Adipocyte (in vitro differentiated cells): ENCODE measurements at regions not wholly inside any gene's neighbourhood (a gene's known extent, or its start where the extent isn't known, plus 50 kb on each side); places are given as distances from the start of the nearest gene placed in this dataset.

Experiments used
- DNase-seq: peaks from one replicate; pipeline ENCODE4 v3.0.0-alpha.2; 2015; ENCODE audit warnings: low read depth
- H3K27me3 ChIP-seq: replicated peaks from 2 replicates; pipeline ENCODE4 v1.7.0; 2013; ENCODE audit warnings: mild to moderate bottlenecking, low read length, moderate library complexity; ENCODE audit not compliant: control insufficient read depth, insufficient read depth
- H3K36me3 ChIP-seq: 2 replicates; pipeline ENCODE4 v1.7.0; 2013; ENCODE audit warnings: low read length, mild to moderate bottlenecking, moderate library complexity; ENCODE audit not compliant: control insufficient read depth, insufficient read depth, severe bottlenecking
- H3K4me1 ChIP-seq: 2 replicates; pipeline ENCODE4 v1.7.0; 2013; ENCODE audit warnings: mild to moderate bottlenecking, low read length, moderate library complexity; ENCODE audit not compliant: control insufficient read depth, insufficient read depth
- H3K4me3 ChIP-seq: 2 replicates; pipeline ENCODE4 v1.7.0; 2013; ENCODE audit warnings: mild to moderate bottlenecking, low read length, moderate library complexity
- H3K9ac ChIP-seq: 2 replicates; pipeline ENCODE4 v1.7.0; 2013; ENCODE audit warnings: mild to moderate bottlenecking, low read length, moderate library complexity
- H3K9me3 ChIP-seq: 2 replicates; pipeline ENCODE4 v1.7.0; 2013; ENCODE audit warnings: mild to moderate bottlenecking, low read length, moderate library complexity; ENCODE audit not compliant: control insufficient read depth

GRCh38 chr2:120656273-120656950 is 79.3 kb upstream of the GLI2 start:
- peaks cover 23% of the 10 kb centered on the region for H3K4me1 ChIP-seq

GRCh38 chr2:120658042-120658769 is 77.5 kb upstream of the GLI2 start:
- no peaks in the 10 kb centered on the region for H3K36me3 ChIP-seq
- peaks cover 23% of the 10 kb centered on the region for H3K4me1 ChIP-seq
- peaks cover 14% of the 10 kb centered on the region for H3K27me3 ChIP-seq
- no peak for DNase-seq
- no peak overlapping the region for H3K4me3 ChIP-seq
- peaks cover 37% of the 10 kb centered on the region for H3K9me3 ChIP-seq
- no peak overlapping the region for H3K9ac ChIP-seq

More at GRCh38 chr2:120656273-120656950, 79.3 kb upstream of the GLI2 start:
- Histone ChIP-seq H3K9me3 (peaks cover 55% of the 10 kb centered on the region), H3K9ac (no peak overlapping the region), H3K4me3 (no peak overlapping the region), H3K36me3 (no peaks in the 10 kb centered on the region), H3K27me3 (peaks cover 14% of the 10 kb centered on the region)
- DNase-seq, result no peak

GRCh38 chr2:120658770-120659158 is 76.9 kb upstream of the GLI2 start:
- Histone ChIP-seq H3K36me3 (no peaks in the 10 kb centered on the region), H3K27me3 (peaks cover 14% of the 10 kb centered on the region), H3K9ac (no peak overlapping the region), H3K9me3 (peaks cover 33% of the 10 kb centered on the region), H3K4me1 (peaks cover 23% of the 10 kb centered on the region), H3K4me3 (no peak overlapping the region)
- no peak for DNase-seq

- Histone ChIP-seq H3K36me3 (no peaks in the 10 kb centered on the region), H3K9ac (no peak overlapping the region), H3K27me3 (peaks cover 9% of the 10 kb centered on the region), H3K4me3 (no peak overlapping the region), H3K4me1 (peaks cover 23% of the 10 kb centered on the region), H3K9me3 (peaks cover 34% of the 10 kb centered on the region)
- DNase-seq, result no peak
These were observed 76.2 kb upstream of the GLI2 start for GRCh38 chr2:120659275-120659977.

- Histone ChIP-seq H3K9ac (no peak overlapping the region), H3K4me1 (peaks cover 23% of the 10 kb centered on the region), H3K9me3 (peaks cover 42% of the 10 kb centered on the region), H3K36me3 (no peaks in the 10 kb centered on the region), H3K4me3 (no peak overlapping the region), H3K27me3 (peaks cover 3% of the 10 kb centered on the region)
- no peak for DNase-seq
These were observed 75.5 kb upstream of the GLI2 start for GRCh38 chr2:120660056-120660694.

GRCh38 chr2:120660771-120661459 is 74.8 kb upstream of the GLI2 start:
- Histone ChIP-seq H3K36me3 (no peaks in the 10 kb centered on the region), H3K9ac (no peak overlapping the region), H3K4me3 (no peak overlapping the region), H3K27me3 (no peaks in the 10 kb centered on the region), H3K9me3 (peaks cover 46% of the 10 kb centered on the region), H3K4me1 (peaks cover 23% of the 10 kb centered on the region)
- no peak for DNase-seq

- Histone ChIP-seq H3K36me3 (no peaks in the 10 kb centered on the region), H3K4me1 (peaks cover 23% of the 10 kb centered on the region), H3K9me3 (peaks cover 48% of the 10 kb centered on the region), H3K9ac (no peak overlapping the region), H3K4me3 (no peak overlapping the region), H3K27me3 (no peaks in the 10 kb centered on the region)
- DNase-seq, result no peak
These were observed 74.1 kb upstream of the GLI2 start for GRCh38 chr2:120661551-120661950.

- Histone ChIP-seq H3K27me3 (no peaks in the 10 kb centered on the region), H3K9me3 (peaks cover 48% of the 10 kb centered on the region), H3K4me3 (no peak overlapping the region), H3K36me3 (no peaks in the 10 kb centered on the region), H3K9ac (no peak overlapping the region), H3K4me1 (peaks cover 23% of the 10 kb centered on the region)
- no peak for DNase-seq
These were observed 73.6 kb upstream of the GLI2 start for GRCh38 chr2:120662046-120662445.

- no peak overlapping the region for H3K9ac ChIP-seq
- H3K9me3 ChIP-seq, result peaks cover 48% of the 10 kb centered on the region
- H3K4me1 ChIP-seq, result peaks cover 23% of the 10 kb centered on the region
- H3K27me3 ChIP-seq, result no peaks in the 10 kb centered on the region
- H3K4me3 ChIP-seq, result no peak overlapping the region
- no peak for DNase-seq
- H3K36me3 ChIP-seq, result no peaks in the 10 kb centered on the region
These were observed 72.9 kb upstream of the GLI2 start for GRCh38 chr2:120662746-120663145.

GRCh38 chr2:120666433-120666832 is 69.2 kb upstream of the GLI2 start:
- Histone ChIP-seq H3K9ac (no peak overlapping the region), H3K4me3 (no peak overlapping the region), H3K9me3 (peaks cover 50% of the 10 kb centered on the region), H3K36me3 (no peaks in the 10 kb centered on the region), H3K27me3 (peaks cover 24% of the 10 kb centered on the region), H3K4me1 (no peaks in the 10 kb centered on the region)
- no peak for DNase-seq
